H9 (cell line): ENCODE measurements at regions not wholly inside any gene's neighbourhood (a gene's known extent, or its start where the extent isn't known, plus 50 kb on each side); places are given as distances from the start of the nearest gene placed in this dataset.

ENCODE experiments used
- DNase-seq: peaks from one replicate; pipeline ENCODE4 v3.0.0-alpha.2; 2017
- H2AFZ ChIP-seq: one replicate; pipeline ENCODE4 v1.6.1; 2013; ENCODE audit warnings: mild to moderate bottlenecking, low read length, control low read depth, moderate library complexity
- H2AK5ac ChIP-seq: 2 replicates; pipeline ENCODE4 v1.6.1; 2013; ENCODE audit warnings: low read length, control low read depth, mixed read lengths; ENCODE audit not compliant: insufficient read length
- H2BK120ac ChIP-seq: one replicate; pipeline ENCODE4 v1.6.1; 2013; ENCODE audit warnings: low read depth, mild to moderate bottlenecking, low read length, control low read depth, inconsistent platforms; ENCODE audit not compliant: poor library complexity, severe bottlenecking
- H2BK12ac ChIP-seq: 2 replicates; pipeline ENCODE4 v1.6.1; 2013; ENCODE audit warnings: low read length, control low read depth, mixed read lengths, low read depth; ENCODE audit not compliant: insufficient read length
- H2BK15ac ChIP-seq: 2 replicates; pipeline ENCODE4 v1.6.1; 2013; ENCODE audit warnings: low read depth, low read length, control low read depth
- H2BK20ac ChIP-seq: one replicate; pipeline ENCODE4 v1.6.1; 2013; ENCODE audit warnings: low read depth, mild to moderate bottlenecking, low read length, control low read depth, inconsistent platforms; ENCODE audit not compliant: poor library complexity, severe bottlenecking
- H2BK5ac ChIP-seq: 2 replicates; pipeline ENCODE4 v1.6.1; 2013; ENCODE audit warnings: low read length, control low read depth, mixed read lengths; ENCODE audit not compliant: insufficient read length
- H3K14ac ChIP-seq: 2 replicates; pipeline ENCODE4 v1.6.1; 2013; ENCODE audit warnings: low read length, control low read depth; ENCODE audit not compliant: insufficient read depth
- H3K18ac ChIP-seq: 2 replicates; pipeline ENCODE4 v1.6.1; 2013; ENCODE audit warnings: low read depth, mild to moderate bottlenecking, mixed read lengths, low read length, control low read depth; ENCODE audit not compliant: insufficient read length
- H3K23ac ChIP-seq: 2 replicates; pipeline ENCODE4 v1.6.1; 2013; ENCODE audit warnings: low read length, control low read depth, mixed read lengths, low read depth; ENCODE audit not compliant: insufficient read length
- H3K23me2 ChIP-seq: 2 replicates; pipeline ENCODE4 v1.6.1; 2013; ENCODE audit warnings: low read depth, mild to moderate bottlenecking, mixed read lengths, low read length, control low read depth; ENCODE audit not compliant: insufficient read length, poor library complexity, severe bottlenecking
- H3K27ac ChIP-seq: 2 replicates; pipeline ENCODE4 v1.5.1; 2013; ENCODE audit warnings: low read length, control low read depth, mixed read lengths, low read depth; ENCODE audit not compliant: insufficient read length
- H3K27me3 ChIP-seq: 2 replicates; pipeline ENCODE4 v1.6.1; 2013; ENCODE audit warnings: low read length, control low read depth, inconsistent platforms; ENCODE audit not compliant: insufficient read depth
- H3K4ac ChIP-seq: 2 replicates; pipeline ENCODE4 v1.6.1; 2013; ENCODE audit warnings: low read depth, mild to moderate bottlenecking, control low read depth, inconsistent platforms, low read length, moderate library complexity
- H3K4me1 ChIP-seq: 2 replicates; pipeline ENCODE4 v1.6.1; 2013; ENCODE audit warnings: low read length, control low read depth, inconsistent platforms; ENCODE audit not compliant: insufficient read depth
- H3K4me2 ChIP-seq: 2 replicates; pipeline ENCODE4 v1.6.1; 2013; ENCODE audit warnings: low read length, control low read depth, mixed read lengths; ENCODE audit not compliant: insufficient read length, insufficient read depth
- H3K56ac ChIP-seq: 2 replicates; pipeline ENCODE4 v1.6.1; 2013; ENCODE audit warnings: low read depth, mild to moderate bottlenecking, mixed read lengths, low read length, control low read depth; ENCODE audit not compliant: insufficient read length
- H3K79me1 ChIP-seq: 2 replicates; pipeline ENCODE4 v1.6.1; 2013; ENCODE audit warnings: low read depth, mild to moderate bottlenecking, moderate library complexity, low read length, control low read depth, inconsistent platforms; ENCODE audit not compliant: insufficient read depth, poor library complexity, severe bottlenecking
- H3K79me2 ChIP-seq: 2 replicates; pipeline ENCODE4 v1.6.1; 2013; ENCODE audit warnings: low read length, control low read depth, inconsistent platforms; ENCODE audit not compliant: insufficient read depth
- H3K9ac ChIP-seq: 2 replicates; pipeline ENCODE4 v1.6.1; 2013; ENCODE audit warnings: low read length, control low read depth, mixed read lengths; ENCODE audit not compliant: insufficient read length; ENCODE audit errors: extremely low read depth
- H3K9me3 ChIP-seq: one replicate; pipeline ENCODE4 v1.6.1; 2013; ENCODE audit warnings: low read depth, low read length, inconsistent platforms; ENCODE audit not compliant: control insufficient read depth
- H3T11ph ChIP-seq: one replicate; pipeline ENCODE4 v1.6.1; 2013; ENCODE audit warnings: mild to moderate bottlenecking, low read length, control low read depth, inconsistent platforms
- H4K20me1 ChIP-seq: one replicate; pipeline ENCODE4 v1.6.1; 2013; ENCODE audit not compliant: control insufficient read depth, insufficient read length, insufficient read depth
- H4K5ac ChIP-seq: 2 replicates; pipeline ENCODE4 v1.6.1; 2013; ENCODE audit warnings: low read depth, mild to moderate bottlenecking, mixed read lengths, low read length, control low read depth; ENCODE audit not compliant: insufficient read length
- H4K8ac ChIP-seq: replicated peaks from 2 replicates; pipeline ENCODE4 v1.6.1; 2013; ENCODE audit warnings: low read length, control low read depth, mixed read lengths, low read depth; ENCODE audit not compliant: insufficient read length
- H4K91ac ChIP-seq: 2 replicates; pipeline ENCODE4 v1.6.1; 2013; ENCODE audit warnings: low read depth, mild to moderate bottlenecking, moderate library complexity, mixed read lengths, low read length, control low read depth; ENCODE audit not compliant: insufficient read length
- H3K27ac Mint-ChIP-seq, 3 experiments: 2 replicates in 2 of 3; 3 replicates in 1 of 3; pipeline ENCODE4 v1.8.0; 2020 to 2021; ENCODE audit warnings: mixed read lengths in 3 of 3, mild to moderate bottlenecking in 1 of 3, moderate library complexity in 1 of 3
- H3K27me3 Mint-ChIP-seq: 2 replicates; pipeline ENCODE4 v1.8.0; 2021; ENCODE audit warnings: low read depth, mild to moderate bottlenecking, moderate library complexity, mixed read lengths
- H3K36me3 Mint-ChIP-seq, 3 experiments: 2 replicates in 2 of 3; 3 replicates in 1 of 3; pipeline ENCODE4 v1.8.0; 2020 to 2021; ENCODE audit warnings: low read depth in 3 of 3, mixed read lengths in 3 of 3; ENCODE audit not compliant: insufficient read depth in 1 of 3
- H3K4me1 Mint-ChIP-seq, 2 experiments: 2 replicates each; pipeline ENCODE4 v1.8.0; 2020; ENCODE audit warnings: mixed read lengths in 2 of 2
- H3K4me3 Mint-ChIP-seq, 2 experiments: 2 replicates in 1 of 2; 3 replicates in 1 of 2; pipeline ENCODE4 v1.8.0; 2020 to 2021; ENCODE audit warnings: mild to moderate bottlenecking in 2 of 2, mixed read lengths in 2 of 2, moderate library complexity in 1 of 2
- H3K9me3 Mint-ChIP-seq, 2 experiments: 2 replicates in 1 of 2; 3 replicates in 1 of 2; pipeline ENCODE4 v1.8.0; 2020; ENCODE audit warnings: mild to moderate bottlenecking in 2 of 2, mixed read lengths in 2 of 2, moderate library complexity in 1 of 2
- CTCF ChIP-seq: fragments of 200-600 bp; sonication (generic); conservative IDR thresholded peaks from 3 replicates; pipeline ENCODE4 v1.8.0; 2021; ENCODE audit warnings: antibody characterized with exemption, mild to moderate bottlenecking

GRCh38 chr12:83801972-83802371 lies 1110.6 kb downstream of the SLC6A15 start:
- no peak overlapping the region for H2AFZ ChIP-seq
- Mint-ChIP-seq H3K4me3 (no peak overlapping the region), H3K9me3 (no peaks in the 10 kb centered on the region)

More at GRCh38 chr12:83801972-83802371, 1110.6 kb downstream of the SLC6A15 start:
- Histone ChIP-seq H2BK120ac (no peak overlapping the region), H2BK12ac (no peak overlapping the region), H2BK20ac (no peak overlapping the region), H3K9me3 (no peaks in the 10 kb centered on the region), H3K56ac (no peak overlapping the region), H3K79me1 (no peaks in the 10 kb centered on the region), H3K27me3 (no peaks in the 10 kb centered on the region), H3K14ac (no peak overlapping the region), H3K4me2 (no peak overlapping the region), H3T11ph (no peak overlapping the region), H2AK5ac (no peak overlapping the region), H4K91ac (no peak overlapping the region), H3K23me2 (no peaks in the 10 kb centered on the region), H2BK5ac (no peak overlapping the region), H3K79me2 (no peaks in the 10 kb centered on the region), H3K4me1 (no peaks in the 10 kb centered on the region), H3K23ac (no peak overlapping the region), H4K5ac (no peak overlapping the region), H4K8ac (no peak overlapping the region), H3K4ac (no peak overlapping the region), H3K9ac (no peak overlapping the region), H4K20me1 (no peaks in the 10 kb centered on the region), H3K27ac (no peak overlapping the region), H2BK15ac (no peak overlapping the region), H3K18ac (no peak overlapping the region)
- TF ChIP-seq CTCF: no peak
- Mint-ChIP-seq H3K4me1 (no peaks in the 10 kb centered on the region), H3K36me3 (no peaks in the 10 kb centered on the region), H3K27ac (no peak overlapping the region), H3K27me3 (no peaks in the 10 kb centered on the region)
- DNase-seq: no peak
